IPS-20b (cell line): ENCODE measurements at regions not wholly inside any gene's neighbourhood (a gene's known extent, or its start where the extent isn't known, plus 50 kb on each side); places are given as distances from the start of the nearest gene placed in this dataset.

Experiments used
- H3K27ac ChIP-seq: one replicate; pipeline ENCODE4 v1.5.1; 2013; ENCODE audit warnings: low read length
- H3K27me3 ChIP-seq: 2 replicates; pipeline ENCODE4 v1.6.1; 2013; ENCODE audit warnings: mild to moderate bottlenecking, low read length, inconsistent platforms; ENCODE audit not compliant: insufficient read depth
- H3K36me3 ChIP-seq: 2 replicates; pipeline ENCODE4 v1.6.1; 2013; ENCODE audit warnings: low read depth, mild to moderate bottlenecking, inconsistent platforms, low read length, moderate library complexity; ENCODE audit not compliant: insufficient read depth
- H3K4me1 ChIP-seq: 2 replicates; pipeline ENCODE4 v1.6.1; 2013; ENCODE audit warnings: mild to moderate bottlenecking, control low read depth, inconsistent platforms, low read length, moderate library complexity; ENCODE audit not compliant: insufficient read depth
- H3K4me3 ChIP-seq: 2 replicates; pipeline ENCODE4 v1.5.1; 2013; ENCODE audit warnings: mild to moderate bottlenecking, low read length, inconsistent platforms
- H3K9ac ChIP-seq: 2 replicates; pipeline ENCODE4 v1.6.1; 2013; ENCODE audit warnings: low read depth, mild to moderate bottlenecking, inconsistent platforms, low read length, moderate library complexity
- H3K9me3 ChIP-seq: 2 replicates; pipeline ENCODE4 v1.6.1; 2013; ENCODE audit warnings: mild to moderate bottlenecking, low read depth, low read length, inconsistent platforms; ENCODE audit not compliant: insufficient read depth

- no peak overlapping the region for H3K4me3 ChIP-seq
Observed at GRCh38 chr3:80999481-80999880, 762.0 kb downstream of the GBE1 start.

GRCh38 chr3:80998022-80998421, 763.4 kb downstream of the GBE1 start:
- Histone ChIP-seq H3K4me1 (no peaks in the 10 kb centered on the region; the same call in 1 of the 2 replicates), H3K27ac (no peak overlapping the region), H3K27me3 (no peaks in the 10 kb centered on the region), H3K4me3 (no peak overlapping the region), H3K9me3 (no peaks in the 10 kb centered on the region), H3K9ac (no peak overlapping the region), H3K36me3 (no peaks in the 10 kb centered on the region)

More at GRCh38 chr3:80999481-80999880, 762.0 kb downstream of the GBE1 start:
- Histone ChIP-seq H3K36me3 (no peaks in the 10 kb centered on the region), H3K9me3 (no peaks in the 10 kb centered on the region), H3K27me3 (no peaks in the 10 kb centered on the region), H3K4me1 (no peaks in the 10 kb centered on the region; the same call in 1 of the 2 replicates), H3K9ac (no peak overlapping the region), H3K27ac (no peak overlapping the region)

- Histone ChIP-seq H3K27ac (no peak overlapping the region), H3K36me3 (no peaks in the 10 kb centered on the region), H3K4me1 (no peaks in the 10 kb centered on the region; the same call in 1 of the 2 replicates), H3K9me3 (no peaks in the 10 kb centered on the region), H3K9ac (no peak overlapping the region), H3K27me3 (no peaks in the 10 kb centered on the region), H3K4me3 (no peak overlapping the region)
Observed at GRCh38 chr3:80997622-80998021, 763.8 kb downstream of the GBE1 start.

- no peaks in the 10 kb centered on the region for H3K9me3 ChIP-seq
- H3K27me3 ChIP-seq: no peaks in the 10 kb centered on the region
- H3K4me3 ChIP-seq: no peak overlapping the region
- no peaks in the 10 kb centered on the region for H3K36me3 ChIP-seq
- no peak overlapping the region for H3K27ac ChIP-seq
- H3K9ac ChIP-seq: no peak overlapping the region
- H3K4me1 ChIP-seq: no peaks in the 10 kb centered on the region; the same call in 1 of the 2 replicates
Observed at GRCh38 chr3:80994767-80995166, 766.7 kb downstream of the GBE1 start.

GRCh38 chr3:80994085-80994665, 767.3 kb downstream of the GBE1 start:
- Histone ChIP-seq H3K27me3 (no peaks in the 10 kb centered on the region), H3K9ac (no peak overlapping the region), H3K9me3 (no peaks in the 10 kb centered on the region; the same call in 1 of the 2 replicates), H3K36me3 (no peaks in the 10 kb centered on the region), H3K4me1 (no peaks in the 10 kb centered on the region; the same call in 1 of the 2 replicates), H3K4me3 (no peak overlapping the region), H3K27ac (no peak overlapping the region)

GRCh38 chr3:80993241-80993945, 768.1 kb downstream of the GBE1 start:
- Histone ChIP-seq H3K4me3 (no peak overlapping the region), H3K9ac (no peak overlapping the region), H3K36me3 (no peaks in the 10 kb centered on the region), H3K4me1 (no peaks in the 10 kb centered on the region; the same call in 1 of the 2 replicates), H3K27me3 (no peaks in the 10 kb centered on the region), H3K27ac (no peak overlapping the region), H3K9me3 (no peaks in the 10 kb centered on the region; the same call in 1 of the 2 replicates)

GRCh38 chr3:80983753-80984152, 777.7 kb downstream of the GBE1 start:
- Histone ChIP-seq H3K27me3 (no peaks in the 10 kb centered on the region), H3K9me3 (no peaks in the 10 kb centered on the region; the same call in 1 of the 2 replicates), H3K4me3 (no peak overlapping the region), H3K36me3 (no peaks in the 10 kb centered on the region), H3K4me1 (no peaks in the 10 kb centered on the region), H3K27ac (no peak overlapping the region), H3K9ac (no peak overlapping the region)

GRCh38 chr3:80978216-80978969, 783.1 kb downstream of the GBE1 start:
- Histone ChIP-seq H3K27me3 (no peaks in the 10 kb centered on the region), H3K4me3 (no peak overlapping the region), H3K27ac (no peak overlapping the region)

GRCh38 chr3:80970292-80970691, 791.2 kb downstream of the GBE1 start:
- H3K27me3 ChIP-seq: no peaks in the 10 kb centered on the region
- peaks cover 7% of the 10 kb centered on the region for H3K9me3 ChIP-seq
- no peak overlapping the region for H3K27ac ChIP-seq
- no peak overlapping the region for H3K4me3 ChIP-seq
- no peaks in the 10 kb centered on the region for H3K36me3 ChIP-seq
- H3K4me1 ChIP-seq: no peaks in the 10 kb centered on the region
- H3K9ac ChIP-seq: no peak overlapping the region

More at GRCh38 chr3:80978216-80978969, 783.1 kb downstream of the GBE1 start:
- no peaks in the 10 kb centered on the region for H3K36me3 ChIP-seq
- no peaks in the 10 kb centered on the region for H3K4me1 ChIP-seq
- H3K9me3 ChIP-seq: no peaks in the 10 kb centered on the region; the same call in 1 of the 2 replicates
- H3K9ac ChIP-seq: no peak overlapping the region

GRCh38 chr3:80929576-80929975, 831.9 kb downstream of the GBE1 start:
- Histone ChIP-seq H3K4me1 (no peaks in the 10 kb centered on the region), H3K9ac (no peak overlapping the region), H3K27me3 (no peaks in the 10 kb centered on the region), H3K4me3 (no peak overlapping the region), H3K27ac (no peak overlapping the region), H3K36me3 (no peaks in the 10 kb centered on the region), H3K9me3 (peaks cover 11% of the 10 kb centered on the region; the same call in 1 of the 2 replicates)

- Histone ChIP-seq H3K36me3 (no peaks in the 10 kb centered on the region), H3K4me1 (no peaks in the 10 kb centered on the region), H3K27me3 (no peaks in the 10 kb centered on the region), H3K9ac (no peak overlapping the region), H3K4me3 (no peak overlapping the region), H3K9me3 (no peaks in the 10 kb centered on the region), H3K27ac (no peak overlapping the region)
Observed at GRCh38 chr3:80914854-80915253, 846.6 kb downstream of the GBE1 start.
